ENCODE measurements at regions not wholly inside any gene's neighbourhood (a gene's known extent, or its start where the extent isn't known, plus 50 kb on each side); places are given as distances from the start of the nearest gene placed in this dataset.

DNA sequence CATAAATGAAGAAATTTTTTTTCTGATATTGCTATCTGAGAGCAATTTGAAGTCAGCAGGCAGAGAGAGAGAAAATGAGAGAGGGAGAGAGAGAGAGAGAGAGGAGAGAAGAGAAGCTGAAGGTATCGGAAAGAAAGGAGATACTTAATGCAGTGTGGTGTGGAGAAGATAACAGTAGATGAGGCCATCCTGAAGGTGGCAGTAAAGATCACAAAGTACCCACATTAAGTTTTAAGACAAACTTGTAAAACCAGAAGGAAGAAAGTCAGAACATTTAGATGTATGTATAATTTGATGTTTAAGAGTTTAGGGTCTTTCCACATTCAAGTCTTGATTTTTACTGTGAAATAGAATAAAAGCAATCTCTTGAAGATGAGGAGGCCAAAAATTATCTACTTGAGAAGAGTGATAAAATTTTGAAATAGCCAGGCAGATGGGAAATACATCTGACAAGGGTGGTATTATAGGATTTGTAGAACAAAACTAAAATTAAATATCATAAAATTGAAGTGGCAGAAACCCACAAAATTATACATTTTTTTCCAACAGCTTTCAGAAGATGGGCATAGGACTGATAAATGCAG lies 1753.4 kb downstream of the MRPL39 start:
- H3K4me3 ChIP-seq, result no peak overlapping the region
- intact Hi-C loops (cut with DNase I), result no loop called here
- TF ChIP-seq, protein P1, sequence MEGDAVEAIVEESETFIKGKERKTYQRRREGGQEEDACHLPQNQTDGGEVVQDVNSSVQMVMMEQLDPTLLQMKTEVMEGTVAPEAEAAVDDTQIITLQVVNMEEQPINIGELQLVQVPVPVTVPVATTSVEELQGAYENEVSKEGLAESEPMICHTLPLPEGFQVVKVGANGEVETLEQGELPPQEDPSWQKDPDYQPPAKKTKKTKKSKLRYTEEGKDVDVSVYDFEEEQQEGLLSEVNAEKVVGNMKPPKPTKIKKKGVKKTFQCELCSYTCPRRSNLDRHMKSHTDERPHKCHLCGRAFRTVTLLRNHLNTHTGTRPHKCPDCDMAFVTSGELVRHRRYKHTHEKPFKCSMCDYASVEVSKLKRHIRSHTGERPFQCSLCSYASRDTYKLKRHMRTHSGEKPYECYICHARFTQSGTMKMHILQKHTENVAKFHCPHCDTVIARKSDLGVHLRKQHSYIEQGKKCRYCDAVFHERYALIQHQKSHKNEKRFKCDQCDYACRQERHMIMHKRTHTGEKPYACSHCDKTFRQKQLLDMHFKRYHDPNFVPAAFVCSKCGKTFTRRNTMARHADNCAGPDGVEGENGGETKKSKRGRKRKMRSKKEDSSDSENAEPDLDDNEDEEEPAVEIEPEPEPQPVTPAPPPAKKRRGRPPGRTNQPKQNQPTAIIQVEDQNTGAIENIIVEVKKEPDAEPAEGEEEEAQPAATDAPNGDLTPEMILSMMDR (IDR thresholded peaks at IDR 0.05), result peak; percentile 16
- 12 to 24% (median 15%) methylated on average over 1 of the region's 1 CpG for whole genome bisulfite sequencing, 3 donors
- H3K9me3 ChIP-seq, result no peaks in the 10 kb centered on the region
- DNase-seq, result no peak
- H3K4me1 ChIP-seq, result no peaks in the 10 kb centered on the region
- ATAC-seq, result no peak
- no peak overlapping the region for H3K27ac ChIP-seq
- H3K36me3 ChIP-seq (ENCODE audit: insufficient read depth in 1 of 2, low read depth in 1 of 2), result no peaks in the 10 kb centered on the region
- H3K27me3 ChIP-seq (ENCODE audit: insufficient read depth in 3 of 3, low read length in 2 of 3), result no peaks in the 10 kb centered on the region

DNA sequence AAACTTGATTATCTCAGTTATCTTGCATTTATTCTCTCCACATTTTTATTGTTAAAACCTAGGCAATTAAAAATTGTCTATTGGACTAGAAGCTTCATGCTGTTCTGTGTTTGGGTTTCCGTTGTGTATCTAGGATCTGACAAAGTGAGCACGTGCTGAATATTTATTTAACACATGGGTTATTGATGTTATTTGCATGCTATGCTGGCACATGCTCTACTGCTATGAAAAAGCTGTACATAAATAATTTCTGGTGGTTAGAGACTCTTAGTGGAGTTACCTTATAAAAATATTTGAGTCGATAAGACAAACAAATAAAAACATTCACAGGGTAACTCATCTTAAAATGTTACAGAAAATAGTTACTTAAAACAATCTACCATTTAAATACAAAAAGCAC lies 1769.7 kb downstream of the MRPL39 start:
- no peak for ATAC-seq
- no peak overlapping the region for H3K4me3 ChIP-seq
- no peaks in the 10 kb centered on the region for H3K27me3 ChIP-seq (ENCODE audit: insufficient read depth in 3 of 3, low read length in 2 of 3)
- no peak for DNase-seq
- 29 to 42% (median 37%) methylated on average over 3 of the region's 3 CpGs for WGBS, 3 donors
- H3K27ac ChIP-seq, result no peak overlapping the region
- H3K9me3 ChIP-seq, result no peaks in the 10 kb centered on the region
- no peaks in the 10 kb centered on the region for H3K4me1 ChIP-seq
- no peaks in the 10 kb centered on the region for H3K36me3 ChIP-seq (ENCODE audit: insufficient read depth in 1 of 2, low read depth in 1 of 2)
- TF ChIP-seq, protein P1 (IDR thresholded peaks at IDR 0.05), result no peak
- intact Hi-C loops (cut with DNase I), result no loop called here

DNA sequence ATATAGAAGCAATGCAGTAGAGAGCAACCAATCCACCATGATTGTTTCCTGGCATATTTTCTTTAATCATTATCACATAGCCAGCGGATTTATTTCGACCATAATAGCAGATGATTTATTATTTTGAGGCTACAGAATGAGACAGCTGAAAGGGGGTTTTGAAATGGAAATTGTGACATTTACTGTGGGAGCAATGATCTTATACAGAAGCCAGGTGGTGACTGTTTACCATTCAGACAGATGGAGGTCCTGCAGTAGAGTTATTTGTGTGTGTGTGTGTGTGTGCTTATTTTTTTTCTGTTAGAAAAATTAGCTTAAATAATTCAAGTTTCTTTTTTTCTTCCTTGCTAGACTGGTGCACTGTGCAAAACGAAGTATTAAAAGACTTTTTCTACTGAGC lies 1784.5 kb downstream of the MRPL39 start:
- DNase-seq (no peak), ATAC-seq (no peak)
- Histone ChIP-seq H3K9me3 (no peaks in the 10 kb centered on the region), H3K27me3 (ENCODE audit: insufficient read depth in 3 of 3, low read length in 2 of 3) (no peaks in the 10 kb centered on the region), H3K27ac (no peak overlapping the region), H3K36me3 (ENCODE audit: insufficient read depth in 1 of 2, low read depth in 1 of 2) (no peaks in the 10 kb centered on the region), H3K4me3 (no peak overlapping the region), H3K4me1 (no peaks in the 10 kb centered on the region)
- intact Hi-C loops (cut with DNase I), result no loop called here
- TF ChIP-seq, protein P1 (IDR thresholded peaks at IDR 0.05), result no peak
- WGBS, 3 donors, result 49 to 59% (median 51%) methylated on average over 3 of the region's 3 CpGs

- no peak for ATAC-seq
- H3K27me3 ChIP-seq (ENCODE audit: insufficient read depth in 3 of 3, low read length in 2 of 3), result no peaks in the 10 kb centered on the region
- intact Hi-C loops (cut with DNase I), result no loop called here
Measured at GRCh38 chr21:23817337-23817736, 1789.9 kb downstream of the MRPL39 start.

More at GRCh38 chr21:23817337-23817736, 1789.9 kb downstream of the MRPL39 start:
- 38 to 50% (median 47%) methylated on average over 1 of the region's 1 CpG for WGBS, 3 donors
- Histone ChIP-seq H3K27ac (no peak overlapping the region), H3K4me1 (no peaks in the 10 kb centered on the region), H3K9me3 (no peaks in the 10 kb centered on the region), H3K36me3 (ENCODE audit: insufficient read depth in 1 of 2, low read depth in 1 of 2) (no peaks in the 10 kb centered on the region), H3K4me3 (no peak overlapping the region)
- TF ChIP-seq, protein P1 (IDR thresholded peaks at IDR 0.05), result no peak
- DNase-seq, result no peak

All from psoas muscle (tissue), 7 donors.